Mesothelial cell of epicardium (in vitro differentiated cells): ENCODE measurements at regions not wholly inside any gene's neighbourhood (a gene's known extent, or its start where the extent isn't known, plus 50 kb on each side); places are given as distances from the start of the nearest gene placed in this dataset.

ENCODE experiments used
- DNase-seq, 2 experiments: peaks; one replicate each; pipeline ENCODE4 v3.0.0; 2021; ENCODE audit warnings: low spot score in 2 of 2; ENCODE audit not compliant: unreplicated experiment in 2 of 2
- H3K27ac Mint-ChIP-seq: 2 replicates; pipeline ENCODE4 v1.8.0; 2021; ENCODE audit warnings: mixed read lengths
- H3K27me3 Mint-ChIP-seq: 2 replicates; pipeline ENCODE4 v1.8.0; 2021; ENCODE audit warnings: low read depth, mixed read lengths
- H3K36me3 Mint-ChIP-seq: 2 replicates; pipeline ENCODE4 v1.8.0; 2021; ENCODE audit warnings: mixed read lengths
- H3K4me1 Mint-ChIP-seq: 2 replicates; pipeline ENCODE4 v1.8.0; 2021; ENCODE audit warnings: mixed read lengths
- H3K4me3 Mint-ChIP-seq: 2 replicates; pipeline ENCODE4 v1.8.0; 2021; ENCODE audit warnings: mild to moderate bottlenecking, moderate library complexity, mixed read lengths
- H3K9me3 Mint-ChIP-seq: 2 replicates; pipeline ENCODE4 v1.8.0; 2021; ENCODE audit warnings: mixed read lengths
- CTCF ChIP-seq: fragments of 200-600 bp; sonication (generic); IDR thresholded peaks from one replicate; pipeline ENCODE4 v1.5.0; 2021; ENCODE audit warnings: antibody characterized with exemption; ENCODE audit not compliant: unreplicated experiment

GRCh38 chr6:164128101-164128500, 713.6 kb downstream of the QKI start:
- H3K4me1 Mint-ChIP-seq, result no peaks in the 10 kb centered on the region
- no peak for DNase-seq
- no peaks in the 10 kb centered on the region for H3K27me3 Mint-ChIP-seq
- no peaks in the 10 kb centered on the region for H3K9me3 Mint-ChIP-seq
- no peak overlapping the region for H3K4me3 Mint-ChIP-seq
- no peak for TF ChIP-seq CTCF
- H3K27ac Mint-ChIP-seq, result no peak overlapping the region
- H3K36me3 Mint-ChIP-seq, result no peaks in the 10 kb centered on the region

- Mint-ChIP-seq H3K36me3 (no peaks in the 10 kb centered on the region), H3K27me3 (no peaks in the 10 kb centered on the region)
- TF ChIP-seq CTCF, result no peak
Measured at GRCh38 chr6:164124986-164125385, 710.5 kb downstream of the QKI start.

GRCh38 chr6:164124473-164124872, 710.0 kb downstream of the QKI start:
- Mint-ChIP-seq H3K27ac (no peak overlapping the region), H3K27me3 (no peaks in the 10 kb centered on the region), H3K4me1 (no peaks in the 10 kb centered on the region), H3K36me3 (no peaks in the 10 kb centered on the region), H3K9me3 (no peaks in the 10 kb centered on the region), H3K4me3 (no peak overlapping the region)
- DNase-seq, result no peak
- TF ChIP-seq CTCF, result no peak

More at GRCh38 chr6:164124986-164125385, 710.5 kb downstream of the QKI start:
- H3K9me3 Mint-ChIP-seq, result no peaks in the 10 kb centered on the region
- no peak overlapping the region for H3K4me3 Mint-ChIP-seq
- no peak for DNase-seq
- H3K4me1 Mint-ChIP-seq, result no peaks in the 10 kb centered on the region
- no peak overlapping the region for H3K27ac Mint-ChIP-seq

GRCh38 chr6:164122109-164122508, 707.6 kb downstream of the QKI start:
- TF ChIP-seq CTCF, result no peak
- DNase-seq, result no peak
- Mint-ChIP-seq H3K27me3 (no peaks in the 10 kb centered on the region), H3K9me3 (no peaks in the 10 kb centered on the region), H3K4me3 (no peak overlapping the region), H3K4me1 (no peaks in the 10 kb centered on the region), H3K36me3 (no peaks in the 10 kb centered on the region), H3K27ac (no peak overlapping the region)

DNA sequence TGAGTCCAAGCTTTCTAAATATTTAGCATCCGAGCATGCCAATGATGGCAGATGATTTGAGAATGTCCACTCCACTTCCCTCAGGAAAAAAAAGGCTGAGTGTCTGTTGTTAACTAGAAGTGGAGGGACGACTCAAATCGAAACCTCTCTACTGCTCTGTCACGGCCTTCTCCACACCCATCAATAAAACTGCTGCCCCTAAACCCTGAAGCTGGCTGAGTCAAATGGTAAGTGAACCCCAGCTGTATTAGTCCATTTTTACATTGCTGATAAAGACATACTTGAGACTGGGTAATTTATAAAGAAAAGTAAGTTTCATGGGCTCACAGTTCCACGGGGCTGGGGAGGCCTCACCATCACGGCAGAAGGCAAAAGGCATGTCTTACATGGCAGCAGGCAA, 707.0 kb downstream of the QKI start:
- no peak for DNase-seq
- Mint-ChIP-seq H3K27me3 (no peaks in the 10 kb centered on the region), H3K27ac (no peak overlapping the region), H3K4me3 (no peak overlapping the region), H3K4me1 (no peaks in the 10 kb centered on the region), H3K36me3 (no peaks in the 10 kb centered on the region), H3K9me3 (no peaks in the 10 kb centered on the region)
- TF ChIP-seq CTCF, result no peak

GRCh38 chr6:164114651-164115050, 700.1 kb downstream of the QKI start:
- Mint-ChIP-seq H3K9me3 (peaks cover 8% of the 10 kb centered on the region), H3K4me3 (no peak overlapping the region), H3K27ac (no peak overlapping the region), H3K4me1 (no peaks in the 10 kb centered on the region), H3K36me3 (no peaks in the 10 kb centered on the region), H3K27me3 (no peaks in the 10 kb centered on the region)
- no peak for TF ChIP-seq CTCF
- DNase-seq, result no peak
